ENCODE measurements at regions not wholly inside any gene's neighbourhood (a gene's known extent, or its start where the extent isn't known, plus 50 kb on each side); places are given as distances from the start of the nearest gene placed in this dataset.

DNA sequence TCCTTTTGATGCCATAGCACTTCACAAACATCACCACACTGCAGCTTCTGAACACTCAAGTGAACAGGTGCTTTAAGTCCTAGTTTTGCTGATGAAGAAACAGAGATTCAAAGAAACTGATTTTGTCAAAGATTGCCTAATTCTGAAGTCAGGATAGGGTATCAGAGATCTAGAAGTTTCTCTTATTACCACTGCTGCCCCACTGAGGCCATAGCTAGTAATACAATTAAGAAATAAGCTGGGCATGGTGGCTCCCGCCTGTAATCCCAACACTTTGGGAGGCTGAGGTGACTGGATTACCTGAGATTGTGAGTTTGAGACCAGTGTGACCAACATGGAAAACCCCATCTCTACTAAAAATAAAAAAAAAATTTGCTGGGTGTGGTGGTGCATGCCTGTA lies 458.3 kb upstream of the SEL1L start:
- TF ChIP-seq POLR2A (IDR thresholded peaks at IDR 0.05; ENCODE audit: extremely low read depth, insufficient read length): no peak
- TF ChIP-seq, protein P1, sequence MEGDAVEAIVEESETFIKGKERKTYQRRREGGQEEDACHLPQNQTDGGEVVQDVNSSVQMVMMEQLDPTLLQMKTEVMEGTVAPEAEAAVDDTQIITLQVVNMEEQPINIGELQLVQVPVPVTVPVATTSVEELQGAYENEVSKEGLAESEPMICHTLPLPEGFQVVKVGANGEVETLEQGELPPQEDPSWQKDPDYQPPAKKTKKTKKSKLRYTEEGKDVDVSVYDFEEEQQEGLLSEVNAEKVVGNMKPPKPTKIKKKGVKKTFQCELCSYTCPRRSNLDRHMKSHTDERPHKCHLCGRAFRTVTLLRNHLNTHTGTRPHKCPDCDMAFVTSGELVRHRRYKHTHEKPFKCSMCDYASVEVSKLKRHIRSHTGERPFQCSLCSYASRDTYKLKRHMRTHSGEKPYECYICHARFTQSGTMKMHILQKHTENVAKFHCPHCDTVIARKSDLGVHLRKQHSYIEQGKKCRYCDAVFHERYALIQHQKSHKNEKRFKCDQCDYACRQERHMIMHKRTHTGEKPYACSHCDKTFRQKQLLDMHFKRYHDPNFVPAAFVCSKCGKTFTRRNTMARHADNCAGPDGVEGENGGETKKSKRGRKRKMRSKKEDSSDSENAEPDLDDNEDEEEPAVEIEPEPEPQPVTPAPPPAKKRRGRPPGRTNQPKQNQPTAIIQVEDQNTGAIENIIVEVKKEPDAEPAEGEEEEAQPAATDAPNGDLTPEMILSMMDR (IDR thresholded peaks at IDR 0.05; ENCODE audit: low read depth, low read length): peak; percentile 11

All from NB4 (cell line).